HG03558 (cell line): ENCODE measurements at regions not wholly inside any gene's neighbourhood (a gene's known extent, or its start where the extent isn't known, plus 50 kb on each side); places are given as distances from the start of the nearest gene placed in this dataset.
"Not testable (repeated sequence)": the region's sequence is repeated elsewhere in the genome, so short reads cannot be mapped to it uniquely, and the experiment has no call there.

Experiments used
- ATAC-seq: cut with Tn5 transposase; IDR thresholded peaks from one replicate; pipeline ENCODE4 v1.9.1; 2021; ENCODE audit warnings: moderate number of reproducible peaks; ENCODE audit not compliant: unreplicated experiment; ENCODE audit errors: extremely low read depth

DNA sequence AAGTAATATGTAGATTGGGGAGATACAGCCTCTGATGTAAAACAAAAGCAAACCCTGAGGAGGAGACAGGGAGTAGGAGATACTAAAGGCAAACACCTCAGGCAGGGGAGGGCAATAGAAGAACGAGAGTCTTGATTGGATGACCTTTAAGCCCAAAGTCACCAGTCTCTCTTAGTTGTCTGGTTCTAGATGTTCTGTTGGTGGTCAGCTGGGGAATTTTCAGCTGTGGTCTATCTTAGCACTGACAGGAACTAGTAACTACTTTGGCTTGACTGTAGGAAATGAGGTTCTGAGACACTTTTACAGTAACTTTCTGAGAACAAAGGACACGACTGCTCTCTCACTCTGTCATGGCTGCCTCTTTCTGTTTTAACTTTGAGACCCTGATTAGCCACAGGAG lies 290.7 kb upstream of the MIR17HG start:
- ATAC-seq, result peak; percentile 65

DNA sequence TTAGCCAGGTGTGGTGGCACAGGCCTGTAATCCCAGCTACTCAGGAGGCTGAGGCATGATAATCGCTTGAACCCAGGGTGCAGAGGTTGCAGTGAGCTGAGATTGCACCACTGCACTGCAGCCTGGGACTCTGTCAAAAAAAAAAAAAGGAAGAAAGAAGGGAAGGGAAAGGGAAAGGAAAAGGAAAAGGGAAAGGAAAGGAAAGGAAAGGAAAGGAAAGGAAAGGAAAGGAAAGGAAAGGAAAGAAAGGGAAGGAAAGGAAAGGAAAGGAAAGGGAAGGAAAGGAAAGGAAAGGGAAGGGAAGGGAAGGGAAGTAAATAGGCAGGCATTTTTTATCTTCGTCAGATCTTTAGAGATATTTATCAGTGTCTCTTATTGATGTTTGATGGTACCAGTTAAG lies 290.0 kb upstream of the MIR17HG start:
- ATAC-seq, result not testable (repeated sequence)

DNA sequence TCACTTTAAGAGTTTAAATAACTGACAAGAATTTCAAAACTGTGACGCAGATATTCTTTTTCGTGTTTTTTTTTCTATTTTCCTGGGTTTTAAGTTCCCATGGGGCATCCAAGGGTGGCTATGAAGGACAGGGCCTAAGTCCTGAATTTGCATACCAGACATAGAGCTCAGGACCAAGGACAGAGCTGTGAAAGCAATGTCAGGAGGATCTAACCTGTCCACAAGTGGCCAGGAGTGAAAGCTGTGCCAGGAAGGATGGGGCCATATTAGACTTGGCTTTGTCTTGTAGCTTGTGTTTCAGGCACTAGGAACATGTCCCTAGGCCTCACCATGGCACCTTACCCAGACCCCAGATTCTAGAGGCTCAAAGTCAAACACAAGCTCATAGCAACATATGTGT lies 289.4 kb upstream of the MIR17HG start:
- no peak for ATAC-seq

DNA sequence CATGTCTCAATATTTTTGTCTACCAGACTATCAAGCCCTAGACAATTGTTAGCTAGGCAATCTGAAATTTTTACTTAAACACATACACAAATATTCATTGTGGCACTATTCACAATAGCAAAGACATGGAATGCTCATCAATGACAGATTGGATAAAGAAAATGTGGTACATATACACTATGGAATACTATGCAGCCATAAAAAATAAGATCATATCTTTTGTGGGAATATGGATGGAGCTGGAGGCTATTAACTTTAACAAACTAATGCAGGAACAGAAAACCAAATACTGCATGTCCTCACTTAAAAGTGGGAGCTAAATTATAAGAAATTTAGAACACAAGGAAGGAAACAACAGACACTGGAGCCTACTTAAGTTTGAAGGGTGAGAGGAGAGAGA lies 288.6 kb upstream of the MIR17HG start:
- ATAC-seq, result no peak

DNA sequence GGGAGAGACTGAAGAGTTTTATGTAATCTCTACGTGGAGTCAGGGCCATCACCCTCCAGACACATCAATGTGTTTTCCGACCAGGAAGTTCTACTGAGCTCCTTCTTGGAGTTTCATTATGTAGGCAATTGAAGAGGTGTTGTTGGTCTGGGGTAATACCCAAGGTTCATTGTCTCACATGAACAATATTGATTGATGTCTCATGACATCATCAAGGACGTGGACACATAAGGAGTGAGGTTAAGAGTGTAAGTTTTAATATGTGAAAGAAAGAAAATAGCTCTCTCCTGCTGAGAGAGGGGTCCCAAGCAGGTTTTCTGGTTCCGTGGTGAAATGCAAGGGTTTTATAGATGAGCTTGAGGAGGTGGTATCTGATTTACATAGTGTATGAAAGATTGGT lies 280.7 kb upstream of the MIR17HG start:
- no peak for ATAC-seq

DNA sequence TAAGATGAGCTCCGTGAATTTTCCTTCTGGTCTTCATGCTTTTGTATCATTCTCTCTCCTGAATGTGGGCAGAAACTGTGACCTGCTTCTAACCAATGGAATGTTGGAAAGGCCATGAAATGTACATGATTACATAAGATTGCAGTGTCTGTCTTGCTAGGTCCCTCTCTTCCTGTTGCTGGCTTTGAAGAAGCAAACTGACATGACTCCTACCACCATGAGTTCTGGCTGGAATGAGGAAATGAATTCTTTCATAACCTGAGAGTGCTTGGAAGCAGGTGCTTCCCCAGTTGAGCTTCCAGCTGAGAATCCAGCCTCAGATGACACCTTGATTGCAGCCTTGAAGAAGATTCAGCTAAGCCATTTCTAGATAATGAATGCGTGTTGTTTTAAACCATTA lies 275.0 kb upstream of the MIR17HG start:
- no peak for ATAC-seq

DNA sequence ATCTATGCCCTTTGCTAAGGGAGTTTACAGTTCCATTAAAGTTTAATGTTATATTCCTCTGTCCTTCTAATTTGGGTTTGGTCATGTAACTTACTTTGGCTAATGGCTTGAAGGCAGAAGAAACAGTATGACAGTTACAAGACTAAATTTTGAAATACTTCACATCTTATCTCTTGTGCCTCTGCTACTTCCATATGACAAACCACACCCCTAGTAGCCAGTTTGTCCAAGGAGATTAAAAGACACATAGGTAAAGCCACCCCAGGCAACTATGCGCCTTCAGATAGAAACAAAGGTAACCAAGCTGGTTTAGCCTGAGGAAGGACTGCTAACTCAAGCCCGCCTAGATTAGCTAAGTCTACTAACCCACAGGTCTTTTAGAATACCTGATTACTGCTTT lies 273.4 kb upstream of the MIR17HG start:
- no peak for ATAC-seq

- ATAC-seq, result no peak
These were observed 270.7 kb upstream of the MIR17HG start for GRCh38 chr13:91076830-91077229.

DNA sequence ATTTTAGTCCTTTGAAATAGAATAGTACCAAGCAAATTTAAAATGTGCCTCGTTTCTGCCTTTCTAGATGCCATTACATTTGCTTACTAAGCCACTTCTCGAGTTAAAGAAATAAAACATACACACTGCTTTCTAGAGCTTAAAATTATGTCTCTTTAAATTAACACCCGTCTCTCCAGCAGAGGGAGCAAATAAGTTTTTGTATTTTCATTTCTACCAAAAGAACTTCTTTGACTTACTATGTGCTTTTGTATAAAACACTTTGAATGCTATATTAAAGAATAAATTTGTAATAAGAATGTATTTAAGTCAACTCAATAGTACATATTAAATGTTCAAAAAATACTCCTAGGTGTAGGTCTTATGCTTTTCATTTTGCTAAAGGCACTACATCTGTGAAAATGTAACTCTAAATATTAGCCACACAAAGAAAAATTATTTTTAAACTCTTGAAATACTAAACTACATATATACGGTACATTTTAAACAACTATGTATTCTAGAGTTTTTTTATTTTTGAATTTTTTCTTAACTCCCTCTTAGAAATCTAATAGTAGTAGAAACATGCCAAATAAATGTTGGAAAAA lies 269.3 kb upstream of the MIR17HG start:
- ATAC-seq, result no peak

GRCh38 chr13:91079176-91079575 lies 268.3 kb upstream of the MIR17HG start:
- ATAC-seq, result no peak

DNA sequence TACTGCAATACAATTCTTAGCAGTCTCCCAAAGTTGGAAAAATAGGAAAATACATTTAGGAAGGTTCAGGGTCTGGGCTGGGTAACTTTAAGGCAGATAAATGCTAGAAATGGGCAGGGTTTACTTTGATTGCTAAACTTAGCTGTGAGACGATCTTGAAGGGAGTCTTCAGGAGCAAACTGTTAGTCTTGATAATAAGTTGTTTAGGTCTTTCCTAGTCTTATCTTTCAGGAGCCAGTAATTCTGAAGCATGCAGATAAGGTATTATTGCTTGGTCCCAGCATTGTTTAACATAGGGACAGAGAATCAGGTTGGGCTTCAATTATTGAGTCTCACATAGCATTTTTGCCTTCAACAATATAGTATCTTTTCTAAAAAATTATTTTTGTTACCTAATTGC lies 262.4 kb upstream of the MIR17HG start:
- no peak for ATAC-seq

DNA sequence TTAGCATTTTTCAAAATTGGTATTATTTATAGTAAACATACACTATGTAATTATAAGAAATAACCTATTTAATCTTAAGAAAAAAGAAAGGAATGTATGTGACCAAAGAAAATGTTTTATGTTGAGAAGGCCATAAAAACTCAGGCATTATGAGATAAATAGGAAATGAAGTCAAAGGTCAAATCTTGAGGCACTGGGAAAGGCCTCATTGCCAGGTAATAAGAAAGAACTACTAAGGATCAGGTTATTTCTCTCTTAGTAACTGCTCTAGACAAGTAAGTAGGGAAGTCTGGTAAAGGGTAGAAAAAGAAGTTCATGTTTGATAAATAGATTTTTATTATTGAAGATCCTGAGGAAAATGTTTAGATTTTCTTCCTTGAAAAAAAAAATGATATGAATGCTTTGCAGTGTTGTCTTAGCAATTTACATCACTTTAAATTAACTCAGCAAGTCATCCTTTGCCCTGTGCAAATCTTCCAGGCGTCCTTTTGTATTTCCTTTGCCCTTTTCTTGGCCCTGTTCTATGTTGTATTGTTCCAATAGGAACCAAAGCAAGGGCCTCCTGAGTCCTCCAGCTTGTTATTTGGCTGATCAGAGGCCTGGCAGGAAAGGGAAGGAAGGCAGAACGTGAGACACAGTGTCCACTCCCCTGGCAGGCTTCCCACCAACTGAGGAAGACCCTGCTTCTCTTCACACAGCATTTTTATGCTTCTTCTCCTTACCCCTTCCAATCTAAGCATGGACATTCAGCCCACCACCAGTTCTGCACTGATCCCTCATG lies 260.4 kb upstream of the MIR17HG start:
- no peak for ATAC-seq

DNA sequence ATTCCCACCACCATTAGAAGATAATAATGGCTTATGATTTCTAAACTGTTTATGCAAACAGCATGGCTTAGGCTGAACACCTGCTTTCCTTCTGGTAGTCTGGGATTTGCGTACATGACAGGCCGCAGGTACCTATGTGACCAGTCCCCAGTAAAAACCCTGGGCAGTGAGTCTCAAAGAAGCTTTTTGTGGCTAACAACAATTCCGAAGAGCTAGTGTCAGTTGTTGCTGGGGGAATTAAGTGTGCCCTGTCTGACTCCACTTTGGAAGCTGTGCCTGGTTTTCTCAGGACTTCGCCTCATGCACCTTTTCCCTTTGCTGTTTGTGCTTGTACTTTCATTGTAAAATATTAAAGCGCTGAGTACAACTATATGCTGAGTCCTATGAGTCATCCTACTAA lies 250.2 kb upstream of the MIR17HG start:
- no peak for ATAC-seq

DNA sequence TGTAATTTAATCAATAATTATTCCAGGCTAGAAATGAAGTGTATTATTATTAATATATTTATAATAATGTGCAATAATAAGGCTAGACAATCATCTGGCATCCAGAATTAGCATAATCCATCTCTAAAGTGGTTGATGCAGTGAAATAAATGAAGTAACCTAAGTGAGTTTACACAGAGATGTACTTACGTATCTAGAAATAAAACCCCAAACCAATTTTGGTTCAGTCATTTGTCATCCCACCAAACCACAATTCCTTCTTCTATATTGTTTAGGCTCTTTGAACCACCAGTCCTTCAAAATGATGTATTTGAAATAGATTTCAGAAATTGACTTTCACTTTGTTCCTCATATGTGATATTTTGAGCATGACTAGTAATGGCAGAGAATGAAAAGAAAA lies 247.6 kb upstream of the MIR17HG start:
- ATAC-seq, result no peak

GRCh38 chr13:91100944-91101343 lies 246.5 kb upstream of the MIR17HG start:
- no peak for ATAC-seq

GRCh38 chr13:91101381-91101780 lies 246.1 kb upstream of the MIR17HG start:
- ATAC-seq, result no peak

DNA sequence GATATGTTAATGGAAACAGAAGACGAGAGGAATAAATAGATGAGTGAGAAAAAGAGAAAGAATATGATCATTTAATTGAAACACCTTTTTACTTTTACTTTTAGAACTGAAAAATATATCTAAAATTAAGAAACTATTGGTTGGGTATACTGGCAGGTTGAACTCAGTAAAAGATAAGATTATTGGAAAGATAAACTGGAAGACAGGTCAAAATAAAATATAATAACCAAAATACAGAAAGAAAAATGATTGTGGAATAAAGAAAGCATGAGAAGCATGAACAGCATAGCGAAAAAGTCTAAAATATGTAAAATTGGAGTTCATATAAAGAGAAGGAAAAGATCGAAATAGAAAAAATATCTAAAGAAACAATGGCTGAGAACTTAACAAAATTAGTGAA lies 242.2 kb upstream of the MIR17HG start:
- no peak for ATAC-seq

GRCh38 chr13:91106565-91106964 lies 240.9 kb upstream of the MIR17HG start:
- no peak for ATAC-seq

- no peak for ATAC-seq
These were observed 239.2 kb upstream of the MIR17HG start for GRCh38 chr13:91108315-91108714.

GRCh38 chr13:91111476-91112200 lies 235.8 kb upstream of the MIR17HG start:
- no peak for ATAC-seq

- no peak for ATAC-seq
These were observed 235.1 kb upstream of the MIR17HG start for GRCh38 chr13:91112201-91112923.
